Aorta (tissue), 5 donors: ENCODE measurements at regions not wholly inside any gene's neighbourhood (a gene's known extent, or its start where the extent isn't known, plus 50 kb on each side); places are given as distances from the start of the nearest gene placed in this dataset.
A peak's percentile ranks its signal among the peaks of the same experiment; 100 is the strongest.
"Not testable (repeated sequence)": the region's sequence is repeated elsewhere in the genome, so short reads cannot be mapped to it uniquely, and the experiment has no call there.

Experiments used
- ATAC-seq: fragments of 200-7000 bp; cut with Tn5 transposase; one replicate; pipeline ENCODE4 v1.9.1; 2022; ENCODE audit warnings: moderate library complexity; ENCODE audit not compliant: low FRiP score
- DNase-seq, 2 donors: peaks; one replicate each; pipeline ENCODE4 v3.0.0-alpha.2; 2020
- H3K27ac ChIP-seq, 2 donors: one replicate each; pipeline ENCODE4 v1.5.1; 2013; ENCODE audit warnings: low read length in 2 of 2, mild to moderate bottlenecking in 2 of 2, moderate library complexity in 2 of 2, control low read depth in 1 of 2, inconsistent platforms in 1 of 2, low read depth in 1 of 2
- H3K27me3 ChIP-seq, 2 donors: one replicate each; pipeline ENCODE4 v1.6.1; 2013; ENCODE audit warnings: control low read depth in 1 of 2, low read length in 1 of 2, mild to moderate bottlenecking in 1 of 2, moderate library complexity in 1 of 2; ENCODE audit not compliant: insufficient read depth in 2 of 2, control insufficient read depth in 1 of 2
- H3K36me3 ChIP-seq, 2 donors: one replicate each; pipeline ENCODE4 v1.6.1; 2013; ENCODE audit warnings: control low read depth in 1 of 2, low read length in 1 of 2, mild to moderate bottlenecking in 1 of 2; ENCODE audit not compliant: insufficient read depth in 2 of 2, control insufficient read depth in 1 of 2
- H3K4me1 ChIP-seq, 2 donors: one replicate each; pipeline ENCODE4 v1.6.1; 2013; ENCODE audit warnings: low read length in 2 of 2, control low read depth in 1 of 2, mild to moderate bottlenecking in 1 of 2, moderate library complexity in 1 of 2; ENCODE audit not compliant: insufficient read depth in 2 of 2, control insufficient read depth in 1 of 2
- H3K4me3 ChIP-seq, 2 donors: one replicate each; pipeline ENCODE4 v1.5.1; 2013; ENCODE audit warnings: low read length in 2 of 2, control low read depth in 1 of 2, mild to moderate bottlenecking in 1 of 2
- H3K9me3 ChIP-seq: one replicate; pipeline ENCODE4 v1.6.1; 2013; ENCODE audit warnings: mild to moderate bottlenecking, low read length; ENCODE audit not compliant: control insufficient read depth
- WGBS, 2 donors: extraction: QIAGEN DNeasy Blood & Tissue Kit; methylation state at CpG; one replicate each; pipeline ENCODE4 v1.1.7; 2013; 5-methylcytosine and 5-hydroxymethylcytosine counted together
- intact Hi-C, 2 donors: fragments of 100-400 bp; cut with DNase I; formaldehyde crosslinking; loops; one replicate each; pipeline versions ENCODE4 v1.14.2 to v1.15.0; 2022
- donor health status: healthy with polysubstance abuse.
- donor health status: Bipolar disorder and iron deficiency.
- donor health status: DM: no; HTN: no; CAD: no.
- donor health status: DM: no; HTN: no; CAD: no.
- donor health status: DM: yes; HTN: yes; CAD: no.

DNA sequence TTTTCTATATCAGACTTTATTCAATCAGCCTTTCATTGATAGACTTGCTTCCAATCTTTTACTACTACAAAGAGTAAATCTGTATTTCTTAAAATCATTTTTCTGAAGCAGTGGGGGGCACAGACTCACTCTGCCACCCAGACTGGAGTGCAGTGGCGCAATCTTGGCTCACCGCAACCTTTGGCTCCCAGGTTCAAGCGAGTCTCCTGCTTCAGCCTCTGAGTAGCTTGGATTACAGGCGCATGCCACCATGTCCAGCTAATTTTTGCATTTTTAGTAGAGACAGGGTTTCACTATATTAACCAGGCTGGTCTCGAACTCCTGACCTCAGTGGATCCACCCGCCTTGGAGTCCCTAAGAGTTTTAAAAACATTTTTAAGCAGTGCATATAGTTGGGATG, 270.6 kb upstream of the REG3G start:
- no peak overlapping the region for H3K27ac ChIP-seq
- H3K4me3 ChIP-seq = no peak overlapping the region
- WGBS, 2 donors = 92 to 93% methylated on average over 6 of the region's 6 CpGs
- no peaks in the 10 kb centered on the region for H3K9me3 ChIP-seq
- H3K36me3 ChIP-seq = no peaks in the 10 kb centered on the region
- H3K4me1 ChIP-seq = no peaks in the 10 kb centered on the region
- no peaks in the 10 kb centered on the region for H3K27me3 ChIP-seq
- ATAC-seq (no peak), DNase-seq (no peak)
- intact Hi-C loops = no loop called here

DNA sequence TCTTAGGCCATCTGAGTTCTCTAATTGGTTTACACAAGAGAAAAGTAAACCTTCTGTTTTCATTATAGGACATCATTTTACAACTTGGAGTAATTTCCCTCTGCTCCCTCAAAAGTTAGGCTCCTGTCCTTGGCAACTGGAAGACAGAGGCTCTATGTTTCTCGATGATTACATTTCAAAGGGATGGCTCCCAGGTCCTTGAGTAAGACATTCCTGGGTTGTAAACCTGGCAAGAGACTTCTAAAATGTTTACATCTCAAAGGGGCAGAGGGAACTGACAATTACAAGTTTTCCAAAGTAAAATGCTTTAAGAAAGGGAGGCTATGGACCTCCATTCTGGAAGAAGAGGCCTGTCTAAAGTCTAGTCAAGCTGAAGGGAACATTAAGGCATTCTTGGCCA, 268.3 kb upstream of the REG3G start:
- Histone ChIP-seq H3K9me3 (peaks cover 10% of the 10 kb centered on the region), H3K4me1 (no peaks in the 10 kb centered on the region), H3K27me3 (no peaks in the 10 kb centered on the region), H3K36me3 (no peaks in the 10 kb centered on the region), H3K27ac (no peak overlapping the region), H3K4me3 (no peak overlapping the region)
- DNase-seq (no peak), ATAC-seq (no peak)
- 19 to 37% methylated on average over 1 of the region's 1 CpG for WGBS, 2 donors
- intact Hi-C loops = no loop called here

DNA sequence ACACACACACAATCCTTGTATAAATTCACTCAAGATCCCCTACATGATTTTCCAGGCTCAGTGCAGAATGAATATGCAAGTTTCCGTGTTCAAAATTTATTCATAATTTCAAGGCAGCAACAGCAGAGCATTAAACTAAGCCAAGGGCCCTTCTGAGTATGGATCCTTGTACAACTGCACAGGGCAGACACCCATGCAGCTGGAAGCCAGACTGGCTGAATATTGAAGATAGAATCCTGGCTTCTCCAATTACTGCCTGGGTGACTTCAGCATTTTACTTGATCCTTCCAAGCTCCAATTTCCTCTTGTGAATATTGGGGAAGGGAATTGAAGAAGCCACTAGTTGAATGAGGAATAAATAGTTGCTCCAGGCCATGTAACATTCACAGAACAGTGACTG, 267.9 kb upstream of the REG3G start:
- no peak for DNase-seq
- WGBS, 2 donors = 93% methylated on average over 1 of the region's 1 CpG
- Histone ChIP-seq H3K27me3 (no peaks in the 10 kb centered on the region), H3K36me3 (no peaks in the 10 kb centered on the region), H3K9me3 (peaks cover 11% of the 10 kb centered on the region), H3K4me1 (no peaks in the 10 kb centered on the region), H3K27ac (no peak overlapping the region), H3K4me3 (no peak overlapping the region)
- no peak for ATAC-seq
- intact Hi-C loops = no loop called here

DNA sequence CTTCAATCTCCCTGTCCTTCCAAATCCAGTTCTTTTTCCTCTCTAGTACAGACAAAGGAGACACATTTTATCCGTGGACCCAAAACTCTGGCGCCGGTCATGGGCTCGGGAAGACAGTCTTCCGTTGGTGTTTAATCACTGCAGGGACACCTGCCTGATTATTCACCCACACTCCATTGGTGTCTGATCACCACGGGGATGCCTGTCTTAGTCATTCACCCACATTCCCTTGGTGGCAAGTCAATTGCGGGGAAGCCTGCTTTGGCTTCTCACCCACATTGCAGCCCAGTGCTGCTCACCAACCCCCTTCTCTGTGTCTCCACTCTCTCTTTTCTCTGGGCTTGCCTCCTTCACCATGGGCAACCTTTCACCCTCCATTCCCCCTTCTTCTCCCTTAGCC, 266.7 kb upstream of the REG3G start:
- H3K9me3 ChIP-seq = peaks cover 11% of the 10 kb centered on the region
- H3K36me3 ChIP-seq, ATAC-seq, DNase-seq, H3K27ac ChIP-seq, intact Hi-C loops, H3K27me3 ChIP-seq, H3K4me3 ChIP-seq, H3K4me1 ChIP-seq: not testable (repeated sequence)
- 92 to 93% methylated on average over 7 of the region's 7 CpGs for WGBS, 2 donors

DNA sequence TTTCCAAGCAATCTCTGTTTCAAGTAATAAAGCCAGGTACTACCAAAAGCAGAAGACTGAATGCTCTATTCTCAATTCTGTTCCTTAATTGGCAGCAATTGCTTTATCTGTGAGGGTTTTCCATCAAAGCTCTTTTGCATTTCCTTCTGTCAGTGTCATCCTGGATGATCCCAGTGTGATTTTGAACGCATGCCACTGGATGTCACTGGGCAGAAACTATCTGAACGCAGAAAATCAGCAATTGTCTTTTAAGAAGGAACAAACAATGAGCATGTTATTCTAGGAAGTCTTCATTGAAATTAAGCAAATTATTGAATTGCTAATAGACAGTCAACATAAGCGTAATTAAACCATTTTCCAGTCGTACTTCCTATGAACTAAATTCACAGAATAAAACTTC, 259.0 kb upstream of the REG3G start:
- Histone ChIP-seq H3K27me3 (no peaks in the 10 kb centered on the region), H3K27ac (no peak overlapping the region), H3K4me3 (no peak overlapping the region), H3K4me1 (no peaks in the 10 kb centered on the region), H3K36me3 (no peaks in the 10 kb centered on the region), H3K9me3 (peaks cover 7% of the 10 kb centered on the region)
- ATAC-seq = no peak
- no peak for DNase-seq
- WGBS, 2 donors = 81 to 82% methylated on average over 4 of the region's 4 CpGs
- intact Hi-C loops = no loop called here

DNA sequence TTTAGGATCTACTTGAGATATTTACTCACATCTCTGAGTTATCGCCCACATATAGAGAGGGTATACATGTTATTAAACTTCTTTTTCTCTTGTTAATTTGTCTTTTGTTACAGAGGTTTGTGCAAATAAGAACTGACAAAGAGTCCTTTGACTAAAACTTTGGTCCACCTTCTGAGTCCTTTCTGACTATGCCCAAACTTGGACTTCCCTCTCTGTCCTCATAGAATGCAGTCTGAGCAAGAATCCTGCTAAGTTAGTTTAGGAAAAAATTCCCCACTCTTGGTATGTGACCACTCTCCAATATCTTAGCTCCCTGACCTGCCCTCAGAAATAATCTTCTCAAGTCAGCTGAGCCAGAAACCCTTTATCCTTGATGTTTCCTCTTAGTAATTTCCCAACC, 257.5 kb upstream of the REG3G start:
- H3K27ac ChIP-seq = no peak overlapping the region
- H3K4me1 ChIP-seq = no peaks in the 10 kb centered on the region
- H3K4me3 ChIP-seq = no peak overlapping the region
- 74 to 80% methylated on average over 1 of the region's 1 CpG for WGBS, 2 donors
- ATAC-seq (no peak), DNase-seq (no peak)
- intact Hi-C loops = no loop called here
- no peaks in the 10 kb centered on the region for H3K27me3 ChIP-seq
- H3K36me3 ChIP-seq = no peaks in the 10 kb centered on the region
- no peaks in the 10 kb centered on the region for H3K9me3 ChIP-seq

DNA sequence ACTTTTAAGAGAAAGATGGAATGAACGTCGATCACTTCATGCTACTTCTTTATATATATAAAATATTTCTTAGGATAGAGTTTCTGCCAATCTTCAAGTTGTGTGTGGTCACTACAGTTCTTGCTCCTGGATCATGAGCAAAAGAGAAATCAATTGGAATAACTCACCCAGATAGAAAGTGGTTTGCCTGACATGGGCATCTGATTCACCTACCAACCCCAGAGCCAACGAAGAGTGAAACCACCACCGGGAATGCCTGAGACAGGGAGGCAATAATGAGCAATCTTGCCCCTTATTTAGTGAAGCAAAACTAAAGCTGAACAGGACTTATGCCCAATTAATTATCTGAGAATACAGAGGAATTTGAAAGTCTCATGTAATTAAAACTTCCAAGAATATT, 250.2 kb upstream of the REG3G start:
- peaks cover 0 to 3% of the 10 kb centered on the region in 2 donors for H3K4me1 ChIP-seq
- no peaks in the 10 kb centered on the region for H3K36me3 ChIP-seq
- intact Hi-C loops = no loop called here
- H3K9me3 ChIP-seq = no peaks in the 10 kb centered on the region
- no peak overlapping the region for H3K4me3 ChIP-seq
- no peak overlapping the region for H3K27ac ChIP-seq
- DNase-seq (no peak), ATAC-seq (no peak)
- H3K27me3 ChIP-seq = no peaks in the 10 kb centered on the region
- 93 to 94% methylated on average over 4 of the region's 4 CpGs for WGBS, 2 donors

DNA sequence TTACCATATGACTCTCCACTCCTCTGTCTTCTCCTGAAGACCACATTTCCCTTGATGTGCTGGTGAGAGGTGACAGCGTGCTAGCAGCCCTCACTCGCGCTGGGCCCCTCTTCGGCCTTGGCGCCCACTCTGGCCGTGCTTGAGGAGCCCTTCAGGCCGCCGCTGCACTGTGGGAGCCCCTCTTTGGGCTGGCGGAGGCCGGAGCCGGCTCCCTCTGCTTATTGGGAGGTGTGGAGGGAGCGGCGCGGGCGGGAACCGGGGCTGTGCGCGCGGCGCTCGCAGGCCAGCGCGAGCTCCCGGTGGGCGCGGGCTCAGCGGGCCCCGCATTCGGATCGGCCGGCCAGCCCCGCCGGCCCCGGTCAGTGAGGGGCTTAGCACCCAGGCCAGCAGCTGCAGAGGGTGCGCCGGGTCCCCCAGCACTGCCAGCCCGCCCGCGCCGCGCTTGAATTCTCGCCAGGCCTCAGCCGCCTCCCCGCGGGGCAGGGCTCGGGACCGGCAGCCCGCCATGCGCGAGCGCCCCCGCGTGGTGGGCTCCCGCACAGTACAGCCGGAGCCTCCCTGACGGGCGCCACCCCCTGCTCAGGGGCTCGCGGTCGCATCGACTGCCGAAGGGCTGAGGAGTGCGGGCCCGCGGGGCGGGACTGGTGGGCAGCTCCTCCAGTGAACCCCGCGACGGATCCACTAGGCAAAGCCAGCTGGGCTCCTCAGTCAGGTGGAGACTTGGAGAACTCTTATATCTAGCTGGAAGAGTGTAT, 246.6 kb upstream of the REG3G start:
- Histone ChIP-seq H3K9me3 (no peaks in the 10 kb centered on the region), H3K27ac (no peak overlapping the region), H3K4me3 (no peak overlapping the region), H3K27me3 (no peaks in the 10 kb centered on the region), H3K4me1 (peaks cover 0 to 6% of the 10 kb centered on the region in 2 donors), H3K36me3 (no peaks in the 10 kb centered on the region)
- DNase-seq (no peak), ATAC-seq (no peak)
- intact Hi-C loops = no loop called here
- WGBS, 2 donors = 93 to 95% methylated on average over 60 to 69 of the region's 69 CpGs

DNA sequence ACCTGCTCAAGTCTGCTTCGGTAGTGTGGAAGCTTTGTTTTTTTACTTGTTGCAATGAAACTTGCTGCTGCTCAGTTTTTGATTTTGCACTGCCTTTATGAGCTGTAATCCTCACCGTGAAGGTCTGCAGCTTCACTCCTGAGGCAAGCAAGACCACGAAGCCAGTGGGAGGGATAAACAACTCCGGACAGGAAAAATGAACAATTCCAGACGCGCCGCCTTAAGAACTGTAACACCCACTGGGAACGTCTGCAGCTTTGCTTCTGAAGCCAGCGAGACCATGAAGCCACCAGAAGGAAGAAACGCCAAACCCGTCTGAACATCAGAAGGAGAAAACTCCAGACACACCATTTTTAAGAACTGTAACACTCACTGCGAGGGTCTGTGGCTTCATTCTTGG, 245.7 kb upstream of the REG3G start:
- DNase-seq = no peak
- peak overlapping the region; percentile 33 to 59 for H3K4me3 ChIP-seq
- 15 to 18% methylated on average over 12 of the region's 12 CpGs for WGBS, 2 donors
- no peak for ATAC-seq
- no peaks in the 10 kb centered on the region for H3K27me3 ChIP-seq
- peak overlapping the region in 1 of 2 donors; percentile 25 for H3K27ac ChIP-seq
- H3K9me3 ChIP-seq = no peaks in the 10 kb centered on the region
- no peaks in the 10 kb centered on the region for H3K36me3 ChIP-seq
- intact Hi-C loops = no loop called here
- H3K4me1 ChIP-seq = peaks cover 0 to 6% of the 10 kb centered on the region in 2 donors
